Caco-2 (cell line): ENCODE measurements at regions not wholly inside any gene's neighbourhood (a gene's known extent, or its start where the extent isn't known, plus 50 kb on each side); places are given as distances from the start of the nearest gene placed in this dataset.

Experiments
- BruUV-seq: library from RNA; stranded (reverse); fragments of 400-500 nt; replicated peaks from 2 replicates; lab custom pipeline; 2021; lab: Mats Ljungman, UMichigan
- CTCF ChIA-PET: fragments of 300-600 bp; sonication (Branson Sonifier 250); formaldehyde crosslinking; loops from one replicate; lab custom pipeline; 2022; ENCODE audit warnings: antibody characterized with exemption; lab: Charles Lee
- POLR2A ChIA-PET: fragments of 300-600 bp; sonication (Branson Sonifier 250); formaldehyde crosslinking; loops from one replicate; lab custom pipeline; 2022; ENCODE audit warnings: antibody characterized with exemption; lab: Charles Lee
- DNase-seq, 2 experiments: peaks; one replicate each; pipeline versions ENCODE4 v3.0.0 to v3.0.0-alpha.2; 2020 to 2022
- H3K27me3 ChIP-seq: replicated peaks from 2 replicates; pipeline ENCODE4 v1.6.0; 2011; ENCODE audit warnings: low read length; ENCODE audit not compliant: control insufficient read depth, insufficient read depth
- H3K36me3 ChIP-seq: 2 replicates; pipeline ENCODE4 v1.5.1; 2011; ENCODE audit warnings: low read length; ENCODE audit not compliant: control insufficient read depth, insufficient read depth
- H3K4me1 ChIP-seq: fragments of 250-450 bp; sonication (Bioruptor Pico); 2 replicates; pipeline ENCODE4 v1.5.1; 2020; ENCODE audit warnings: mild to moderate bottlenecking
- H3K4me3 ChIP-seq: 2 replicates; pipeline ENCODE4 v1.5.1; 2011; ENCODE audit warnings: low read depth, mild to moderate bottlenecking, control low read depth, low read length
- H3K9me3 ChIP-seq: fragments of 250-450 bp; sonication (Bioruptor Pico); 2 replicates; pipeline ENCODE4 v1.5.1; 2020; ENCODE audit warnings: mild to moderate bottlenecking, moderate library complexity
- H3K27ac Mint-ChIP-seq: one replicate; pipeline ENCODE4 v1.8.0; 2022; ENCODE audit warnings: mixed read lengths; ENCODE audit not compliant: unreplicated experiment
- H3K27me3 Mint-ChIP-seq: one replicate; pipeline ENCODE4 v1.8.0; 2022; ENCODE audit warnings: mixed read lengths; ENCODE audit not compliant: insufficient read depth, unreplicated experiment
- H3K36me3 Mint-ChIP-seq: one replicate; pipeline ENCODE4 v1.8.0; 2022; ENCODE audit warnings: mild to moderate bottlenecking, mixed read lengths; ENCODE audit not compliant: insufficient read depth, unreplicated experiment
- H3K4me1 Mint-ChIP-seq: one replicate; pipeline ENCODE4 v1.8.0; 2022; ENCODE audit warnings: low read depth, mixed read lengths; ENCODE audit not compliant: unreplicated experiment
- H3K4me3 Mint-ChIP-seq: one replicate; pipeline ENCODE4 v1.8.0; 2022; ENCODE audit warnings: mild to moderate bottlenecking, moderate library complexity, mixed read lengths; ENCODE audit not compliant: unreplicated experiment
- H3K9me3 Mint-ChIP-seq: one replicate; pipeline ENCODE4 v1.8.0; 2022; ENCODE audit warnings: mixed read lengths; ENCODE audit not compliant: unreplicated experiment
- CTCF ChIP-seq, 2 experiments: fragments of 200-600 bp in 1 of 2; IDR thresholded peaks; 1 replicate in 1 of 2; 2 replicates in 1 of 2; pipeline versions ENCODE4 v1.5.1 to v1.8.0; 2011 to 2022; ENCODE audit warnings: antibody characterized with exemption in 1 of 2, control low read depth in 1 of 2, inconsistent platforms in 1 of 2, low read depth in 1 of 2, low read length in 1 of 2, mild to moderate bottlenecking in 1 of 2, moderate library complexity in 1 of 2; ENCODE audit not compliant: insufficient read depth in 1 of 2, severe bottlenecking in 1 of 2, unreplicated experiment in 1 of 2
- intact Hi-C: fragments of 100-400 bp; cut with micrococcal nuclease; formaldehyde crosslinking; loops from one replicate; pipeline ENCODE4 v1.10.0; 2022; ENCODE audit not compliant: unreplicated experiment

- H3K4me1 ChIP-seq: no peaks in the 10 kb centered on the region
- intact Hi-C loops: no loop called here
- Mint-ChIP-seq H3K4me1 (no peaks in the 10 kb centered on the region), H3K9me3 (no peaks in the 10 kb centered on the region), H3K36me3 (no peaks in the 10 kb centered on the region), H3K4me3 (no peak overlapping the region), H3K27ac (no peak overlapping the region), H3K27me3 (no peaks in the 10 kb centered on the region)
- POLR2A ChIA-PET: no interaction called here
- H3K4me3 ChIP-seq: no peak overlapping the region
- DNase-seq: no peak
- no TSS peak for BruUV-seq
- no peaks in the 10 kb centered on the region for H3K36me3 ChIP-seq
- H3K9me3 ChIP-seq: no peaks in the 10 kb centered on the region
- no peak for TF ChIP-seq CTCF (IDR thresholded peaks at IDR 0.05; ENCODE audit: insufficient read depth in 1 of 2, low read depth in 1 of 2, low read length in 1 of 2, severe bottlenecking in 1 of 2, unreplicated experiment in 1 of 2)
- CTCF ChIA-PET: no interaction called here
- no peaks in the 10 kb centered on the region for H3K27me3 ChIP-seq
These were observed 289.4 kb upstream of the MEX3C start for GRCh38 chr18:51486735-51487366.

- Mint-ChIP-seq H3K27ac (no peak overlapping the region), H3K4me1 (no peaks in the 10 kb centered on the region), H3K4me3 (no peak overlapping the region), H3K36me3 (no peaks in the 10 kb centered on the region), H3K9me3 (no peaks in the 10 kb centered on the region), H3K27me3 (no peaks in the 10 kb centered on the region)
- no peaks in the 10 kb centered on the region for H3K36me3 ChIP-seq
- no peak for DNase-seq
- ChIA-PET CTCF (no interaction called here), POLR2A (no interaction called here)
- no peak overlapping the region for H3K4me3 ChIP-seq
- no peak for TF ChIP-seq CTCF (IDR thresholded peaks at IDR 0.05; ENCODE audit: insufficient read depth in 1 of 2, low read depth in 1 of 2, low read length in 1 of 2, severe bottlenecking in 1 of 2, unreplicated experiment in 1 of 2)
- intact Hi-C loops: no loop called here
- BruUV-seq: no TSS peak
- H3K27me3 ChIP-seq: no peaks in the 10 kb centered on the region
- H3K4me1 ChIP-seq: no peaks in the 10 kb centered on the region
- no peaks in the 10 kb centered on the region for H3K9me3 ChIP-seq
These were observed 292.9 kb upstream of the MEX3C start for GRCh38 chr18:51490417-51490816.

GRCh38 chr18:51490860-51491259 lies 293.4 kb upstream of the MEX3C start:
- Histone ChIP-seq H3K4me1 (no peaks in the 10 kb centered on the region), H3K4me3 (no peak overlapping the region), H3K27me3 (no peaks in the 10 kb centered on the region), H3K36me3 (no peaks in the 10 kb centered on the region), H3K9me3 (no peaks in the 10 kb centered on the region)
- intact Hi-C loops: no loop called here
- TF ChIP-seq CTCF (IDR thresholded peaks at IDR 0.05; ENCODE audit: insufficient read depth in 1 of 2, low read depth in 1 of 2, low read length in 1 of 2, severe bottlenecking in 1 of 2, unreplicated experiment in 1 of 2): no peak
- H3K27ac Mint-ChIP-seq: no peak overlapping the region
- no peaks in the 10 kb centered on the region for H3K4me1 Mint-ChIP-seq
- CTCF ChIA-PET: no interaction called here
- H3K27me3 Mint-ChIP-seq: no peaks in the 10 kb centered on the region
- POLR2A ChIA-PET: no interaction called here
- no TSS peak for BruUV-seq
- no peak overlapping the region for H3K4me3 Mint-ChIP-seq
- H3K36me3 Mint-ChIP-seq: no peaks in the 10 kb centered on the region
- no peaks in the 10 kb centered on the region for H3K9me3 Mint-ChIP-seq
- DNase-seq: no peak
